Tibial nerve (tissue), 4 donors: ENCODE measurements at regions not wholly inside any gene's neighbourhood (a gene's known extent, or its start where the extent isn't known, plus 50 kb on each side); places are given as distances from the start of the nearest gene placed in this dataset.
"Not testable (repeated sequence)": the region's sequence is repeated elsewhere in the genome, so short reads cannot be mapped to it uniquely, and the experiment has no call there.

Experiments
- DNase-seq, 2 donors: peaks; one replicate each; pipeline ENCODE4 v3.0.0-alpha.2; 2019; ENCODE audit warnings: low spot score in 2 of 2
- H3K27ac ChIP-seq, 4 donors: fragments of 200-600 bp; sonication (generic) in 3 of 4; one replicate each; pipeline ENCODE4 v1.5.1; 2017 to 2019; ENCODE audit warnings: mild to moderate bottlenecking in 1 of 4
- H3K27me3 ChIP-seq, 2 donors: fragments of 200-600 bp; sonication (generic) in 1 of 2; one replicate each; pipeline versions ENCODE4 v1.5.1 to v1.6.0; 2017 to 2019
- H3K36me3 ChIP-seq, 3 donors: fragments of 200-600 bp; sonication (generic); one replicate each; pipeline ENCODE4 v1.5.1; 2018 to 2019
- H3K4me1 ChIP-seq, 4 donors: fragments of 200-600 bp; sonication (generic) in 3 of 4; one replicate each; pipeline ENCODE4 v1.5.1; 2017 to 2019
- H3K4me3 ChIP-seq, 4 donors: fragments of 200-600 bp; sonication (generic) in 3 of 4; one replicate each; pipeline ENCODE4 v1.5.1; 2017 to 2019; ENCODE audit warnings: mild to moderate bottlenecking in 1 of 4, moderate library complexity in 1 of 4
- H3K9me3 ChIP-seq, 4 donors: fragments of 200-600 bp; sonication (generic) in 3 of 4; one replicate each; pipeline ENCODE4 v1.5.1; 2017 to 2019
- EP300 ChIP-seq, 2 donors: sonication (generic); formaldehyde crosslinking; IDR thresholded peaks; one replicate each; pipeline ENCODE4 v1.6.1; 2017; ENCODE audit warnings: antibody characterized with exemption in 2 of 2, mild to moderate bottlenecking in 1 of 2
- POLR2A ChIP-seq, 2 donors: fragments of 450-650 bp; IDR thresholded peaks; one replicate each; pipeline ENCODE4 v1.6.1; 2017; ENCODE audit warnings: antibody characterized with exemption in 2 of 2, mild to moderate bottlenecking in 2 of 2, moderate library complexity in 2 of 2
- WGBS, 2 donors: methylation state at CpG; one replicate each; pipeline ENCODE4 v1.1.5; 2018; 5-methylcytosine and 5-hydroxymethylcytosine counted together
- TF ChIP-seq, protein P1 (sequence below), 5 experiments: fragments of 200-600 bp in 3 of 5; fragments of 450-650 bp in 2 of 5; sonication (generic) in 3 of 5; IDR thresholded peaks; one replicate each; pipeline ENCODE4 v1.5.1; 2016 to 2019; ENCODE audit warnings: antibody characterized with exemption in 5 of 5, mild to moderate bottlenecking in 3 of 5, moderate library complexity in 2 of 5

DNA sequence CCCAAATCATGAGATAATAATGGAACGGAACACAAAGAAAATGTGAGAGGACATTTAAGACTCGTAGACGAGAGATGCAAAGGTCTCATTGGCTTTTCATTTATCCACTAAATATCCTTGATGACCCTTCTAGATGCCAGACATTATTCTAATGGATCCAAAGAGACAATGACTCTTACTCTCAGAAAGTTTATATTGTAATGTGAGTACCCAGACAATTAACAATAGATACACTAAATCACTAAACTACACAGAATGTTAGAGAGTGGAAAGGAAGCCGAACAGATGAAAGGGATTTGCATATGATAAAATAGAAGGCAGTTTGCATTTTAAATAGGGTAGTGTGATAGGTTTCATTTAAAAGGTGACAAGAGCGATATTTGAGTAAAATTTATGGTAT is 973.3 kb downstream of the TAF11L14 start:
- no peaks in the 10 kb centered on the region for H3K36me3 ChIP-seq
- DNase-seq, result no peak
- no peak overlapping the region for H3K4me3 ChIP-seq
- H3K27ac ChIP-seq, result no peak overlapping the region
- no peaks in the 10 kb centered on the region for H3K9me3 ChIP-seq
- H3K27me3 ChIP-seq, result no peaks in the 10 kb centered on the region
- WGBS, 2 donors, result 66 to 72% methylated on average over 5 of the region's 5 CpGs
- peaks cover 0 to 3% (median 0%) of the 10 kb centered on the region in 4 donors for H3K4me1 ChIP-seq
- no peak for TF ChIP-seq POLR2A (IDR thresholded peaks at IDR 0.05)
- TF ChIP-seq, protein P1, sequence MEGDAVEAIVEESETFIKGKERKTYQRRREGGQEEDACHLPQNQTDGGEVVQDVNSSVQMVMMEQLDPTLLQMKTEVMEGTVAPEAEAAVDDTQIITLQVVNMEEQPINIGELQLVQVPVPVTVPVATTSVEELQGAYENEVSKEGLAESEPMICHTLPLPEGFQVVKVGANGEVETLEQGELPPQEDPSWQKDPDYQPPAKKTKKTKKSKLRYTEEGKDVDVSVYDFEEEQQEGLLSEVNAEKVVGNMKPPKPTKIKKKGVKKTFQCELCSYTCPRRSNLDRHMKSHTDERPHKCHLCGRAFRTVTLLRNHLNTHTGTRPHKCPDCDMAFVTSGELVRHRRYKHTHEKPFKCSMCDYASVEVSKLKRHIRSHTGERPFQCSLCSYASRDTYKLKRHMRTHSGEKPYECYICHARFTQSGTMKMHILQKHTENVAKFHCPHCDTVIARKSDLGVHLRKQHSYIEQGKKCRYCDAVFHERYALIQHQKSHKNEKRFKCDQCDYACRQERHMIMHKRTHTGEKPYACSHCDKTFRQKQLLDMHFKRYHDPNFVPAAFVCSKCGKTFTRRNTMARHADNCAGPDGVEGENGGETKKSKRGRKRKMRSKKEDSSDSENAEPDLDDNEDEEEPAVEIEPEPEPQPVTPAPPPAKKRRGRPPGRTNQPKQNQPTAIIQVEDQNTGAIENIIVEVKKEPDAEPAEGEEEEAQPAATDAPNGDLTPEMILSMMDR (IDR thresholded peaks at IDR 0.05), result no peak
- no peak for TF ChIP-seq EP300 (IDR thresholded peaks at IDR 0.05)

DNA sequence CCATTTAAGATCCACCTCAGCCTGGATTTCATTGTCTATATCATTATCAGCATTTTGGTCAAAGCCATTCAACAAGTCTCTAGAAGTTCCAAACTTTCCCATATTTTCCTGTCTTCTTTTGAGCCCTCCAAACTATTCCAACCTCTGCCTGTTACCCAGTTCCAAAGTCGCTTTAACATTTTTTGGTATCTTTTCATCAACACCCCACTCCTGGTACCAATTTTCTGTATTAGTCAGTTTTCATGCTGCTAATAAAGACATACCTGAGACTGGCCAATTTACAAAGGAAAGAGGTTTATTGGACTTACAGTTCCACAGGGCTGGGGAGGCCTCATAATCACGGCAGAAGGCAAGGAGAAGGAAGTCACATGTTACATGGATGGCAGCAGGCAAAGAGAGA is 982.9 kb downstream of the TAF11L14 start:
- not testable (repeated sequence) for H3K27me3 ChIP-seq, H3K4me3 ChIP-seq, DNase-seq, H3K36me3 ChIP-seq, H3K4me1 ChIP-seq, H3K27ac ChIP-seq
- WGBS, 2 donors, result 92 to 95% methylated on average over 2 of the region's 2 CpGs
- H3K9me3 ChIP-seq, result peaks cover 0 to 14% (median 2%) of the 10 kb centered on the region in 4 donors

DNA sequence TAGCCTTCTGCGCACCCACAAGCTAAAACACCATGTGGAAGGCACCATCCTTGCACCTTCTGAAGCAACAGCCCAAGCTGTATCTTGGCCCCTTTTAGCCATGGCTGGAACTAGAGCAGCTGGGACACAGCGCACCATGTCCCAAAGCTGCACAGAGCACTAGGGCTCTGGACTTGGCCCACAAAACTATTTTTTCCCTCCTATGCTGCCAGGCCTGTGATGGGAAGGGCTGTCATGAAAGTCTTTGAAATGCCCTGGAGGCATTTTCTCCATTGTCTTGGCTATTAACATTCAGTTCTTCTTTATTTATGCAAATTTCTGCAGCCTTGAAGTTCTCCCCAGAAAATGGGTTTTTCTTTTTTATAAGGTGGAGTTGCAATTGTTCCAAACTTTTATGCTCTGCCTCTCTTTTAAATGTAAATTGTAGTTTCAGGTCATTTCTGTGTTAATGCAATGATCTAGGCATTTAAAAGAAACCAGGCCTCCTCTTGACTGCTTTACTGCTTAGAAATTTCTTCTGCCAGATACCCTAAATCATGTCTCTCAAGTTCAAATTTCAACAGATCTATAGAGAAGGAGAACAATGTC is 996.3 kb downstream of the TAF11L14 start:
- Histone ChIP-seq H3K27ac (no peak overlapping the region), H3K27me3 (no peaks in the 10 kb centered on the region), H3K4me3 (no peak overlapping the region), H3K36me3 (no peaks in the 10 kb centered on the region), H3K4me1 (no peaks in the 10 kb centered on the region), H3K9me3 (no peaks in the 10 kb centered on the region)
- no peak for DNase-seq
- WGBS, 2 donors, result 97 to 100% methylated on average over 2 of the region's 2 CpGs
- TF ChIP-seq POLR2A (IDR thresholded peaks at IDR 0.05), result no peak
- TF ChIP-seq EP300 (IDR thresholded peaks at IDR 0.05), result no peak
- TF ChIP-seq, protein P1 (IDR thresholded peaks at IDR 0.05), result no peak

DNA sequence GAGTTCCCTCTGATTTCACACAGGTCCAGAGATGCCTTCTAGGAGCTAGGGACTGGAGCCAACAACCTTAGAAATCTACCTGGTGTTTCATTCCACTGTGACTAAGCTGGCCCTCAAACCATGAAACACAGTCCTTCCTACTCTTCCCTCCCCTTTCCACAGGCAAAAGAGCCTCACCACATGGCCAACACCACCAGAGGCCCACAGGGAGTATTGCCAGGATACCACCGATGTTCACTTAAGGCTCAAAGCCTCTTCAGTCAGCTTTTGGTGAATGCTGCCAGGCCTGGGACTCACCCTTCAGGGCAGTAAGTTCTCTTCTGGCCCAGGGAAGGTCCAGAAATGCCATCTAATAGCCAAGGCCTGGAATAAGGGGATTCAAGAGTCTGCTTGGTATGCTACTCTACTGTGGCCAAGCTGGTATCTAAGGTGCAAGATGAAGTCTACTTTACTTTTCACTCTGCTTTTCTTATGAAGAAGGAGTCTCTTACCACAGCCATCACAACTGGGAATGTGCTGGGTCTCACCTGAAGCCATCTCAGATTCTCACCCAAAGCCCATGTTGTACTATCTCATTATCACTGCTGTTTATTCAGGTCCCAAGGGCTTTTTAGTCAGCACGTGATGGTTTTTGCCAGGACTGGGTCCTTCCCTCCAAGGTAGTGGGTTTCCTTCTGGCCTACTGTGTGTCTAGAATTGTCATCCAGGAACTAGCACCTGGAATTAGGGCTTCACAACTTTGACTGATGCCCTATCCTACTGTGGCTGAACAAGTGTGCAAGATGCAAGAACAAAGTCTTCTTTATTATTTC is 1018.4 kb downstream of the TAF11L14 start:
- DNase-seq, result no peak
- Histone ChIP-seq H3K4me3 (no peak overlapping the region), H3K4me1 (no peaks in the 10 kb centered on the region), H3K36me3 (no peaks in the 10 kb centered on the region), H3K9me3 (peaks cover 0 to 8% (median 3%) of the 10 kb centered on the region in 4 donors), H3K27ac (no peak overlapping the region), H3K27me3 (no peaks in the 10 kb centered on the region)
- 89 to 94% methylated on average over 2 of the region's 2 CpGs for WGBS, 2 donors
- TF ChIP-seq, protein P1 (IDR thresholded peaks at IDR 0.05), result no peak
- TF ChIP-seq EP300 (IDR thresholded peaks at IDR 0.05) (no peak), POLR2A (IDR thresholded peaks at IDR 0.05) (no peak)

DNA sequence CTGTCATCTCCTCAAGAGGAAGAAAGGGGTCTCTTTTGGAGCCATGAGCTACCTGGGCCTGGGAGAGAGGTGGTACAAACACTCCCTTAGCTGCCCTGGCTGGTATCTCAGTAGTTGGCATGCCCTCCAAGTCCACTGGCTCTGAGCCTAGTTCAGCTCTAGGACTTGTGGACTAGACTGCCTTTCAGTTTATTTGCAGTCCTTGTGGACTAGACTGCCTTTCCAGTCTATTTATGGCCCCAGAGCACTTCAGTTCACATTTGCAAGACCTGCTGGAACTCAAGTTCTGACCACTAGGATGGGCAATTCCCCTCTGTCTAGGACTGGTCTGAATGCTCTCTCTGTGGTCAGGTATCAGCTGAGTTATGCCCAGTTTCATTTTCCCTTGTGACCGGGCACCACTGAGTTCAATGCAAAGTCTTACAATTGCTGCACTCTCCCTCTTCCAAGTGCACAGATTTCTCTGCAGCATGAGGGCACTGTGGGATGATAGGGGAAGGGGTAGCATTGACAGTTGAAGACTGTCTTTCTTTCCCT is 1019.0 kb downstream of the TAF11L14 start:
- TF ChIP-seq, protein P1 (IDR thresholded peaks at IDR 0.05), result no peak
- TF ChIP-seq EP300 (IDR thresholded peaks at IDR 0.05) (no peak), POLR2A (IDR thresholded peaks at IDR 0.05) (no peak)
- H3K4me3 ChIP-seq, result no peak overlapping the region
- peaks cover 0 to 5% (median 2%) of the 10 kb centered on the region in 4 donors for H3K9me3 ChIP-seq
- WGBS, 2 donors, result 95 to 100% methylated on average over 1 of the region's 1 CpG
- H3K4me1 ChIP-seq, result no peaks in the 10 kb centered on the region
- H3K36me3 ChIP-seq, result no peaks in the 10 kb centered on the region
- no peak overlapping the region for H3K27ac ChIP-seq
- no peak for DNase-seq
- no peaks in the 10 kb centered on the region for H3K27me3 ChIP-seq
